GM23248 (cell line): ENCODE measurements at regions not wholly inside any gene's neighbourhood (a gene's known extent, or its start where the extent isn't known, plus 50 kb on each side); places are given as distances from the start of the nearest gene placed in this dataset.

Experiments used
- EZH2 ChIP-seq: fragments of 200-600 bp; sonication (generic); IDR thresholded peaks from 2 replicates; pipeline ENCODE4 v1.6.1; 2018; ENCODE audit warnings: antibody characterized with exemption, mild to moderate bottlenecking; ENCODE audit not compliant: insufficient read depth, poor library complexity, severe bottlenecking
- EZH2phosphoT487 ChIP-seq: fragments of 200-600 bp; sonication (generic); IDR thresholded peaks from 2 replicates; pipeline ENCODE4 v1.6.1; 2018; ENCODE audit warnings: antibody characterized with exemption, moderate library complexity, mild to moderate bottlenecking, low read depth; ENCODE audit not compliant: insufficient read depth

DNA sequence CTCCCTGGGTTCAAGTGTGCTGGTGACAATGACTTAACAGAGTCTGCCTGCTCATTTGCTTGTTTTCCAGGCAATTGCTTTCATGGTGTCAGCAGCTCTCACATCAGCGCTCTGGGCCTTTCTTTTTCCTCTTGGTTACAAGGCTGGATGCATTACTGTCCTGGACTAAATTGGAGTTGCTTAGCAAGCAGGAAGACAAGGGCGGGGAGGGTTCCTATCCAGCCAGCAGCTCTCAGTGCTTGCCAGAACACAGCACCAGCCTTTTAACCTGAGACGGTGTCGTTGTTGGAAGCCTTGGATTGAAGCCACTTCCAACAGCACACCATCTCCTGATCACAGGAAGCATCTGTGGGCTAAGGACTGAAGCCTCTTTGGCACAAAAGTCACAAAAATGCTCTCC lies 606.9 kb downstream of the CDH26 start:
- TF ChIP-seq EZH2phosphoT487 (no peak), EZH2 (no peak)
